Calu3 (cell line): ENCODE measurements at regions not wholly inside any gene's neighbourhood (a gene's known extent, or its start where the extent isn't known, plus 50 kb on each side); places are given as distances from the start of the nearest gene placed in this dataset.
A peak's percentile ranks its signal among the peaks of the same experiment; 100 is the strongest.

Experiments used
- BruUV-seq: library from RNA; stranded (reverse); fragments of 400-500 nt; replicated peaks from 2 replicates; lab custom pipeline; 2021; lab: Mats Ljungman, UMichigan
- CTCF ChIA-PET: fragments of 300-600 bp; sonication (Branson Sonifier 250); formaldehyde crosslinking; loops from one replicate; lab custom pipeline; 2022; ENCODE audit warnings: antibody characterized with exemption; lab: Charles Lee
- DNase-seq: peaks from one replicate; pipeline ENCODE4 v3.0.0; 2022
- H3K27ac Mint-ChIP-seq: one replicate; pipeline ENCODE4 v1.8.0; 2022; ENCODE audit warnings: mixed read lengths; ENCODE audit not compliant: unreplicated experiment
- H3K27me3 Mint-ChIP-seq: one replicate; pipeline ENCODE4 v1.8.0; 2022; ENCODE audit warnings: mixed read lengths; ENCODE audit not compliant: unreplicated experiment
- H3K36me3 Mint-ChIP-seq: one replicate; pipeline ENCODE4 v1.8.0; 2022; ENCODE audit warnings: mild to moderate bottlenecking, moderate library complexity, mixed read lengths; ENCODE audit not compliant: insufficient read depth, unreplicated experiment
- H3K4me1 Mint-ChIP-seq: one replicate; pipeline ENCODE4 v1.8.0; 2022; ENCODE audit warnings: mild to moderate bottlenecking, low read depth, mixed read lengths; ENCODE audit not compliant: unreplicated experiment
- H3K4me3 Mint-ChIP-seq: one replicate; pipeline ENCODE4 v1.8.0; 2022; ENCODE audit warnings: mild to moderate bottlenecking, low read depth, moderate library complexity, mixed read lengths; ENCODE audit not compliant: unreplicated experiment
- H3K9me3 Mint-ChIP-seq: one replicate; pipeline ENCODE4 v1.8.0; 2022; ENCODE audit warnings: low read depth, mixed read lengths; ENCODE audit not compliant: unreplicated experiment
- intact Hi-C: fragments of 100-400 bp; cut with micrococcal nuclease; formaldehyde crosslinking; loops from one replicate; pipeline ENCODE4 v1.10.0; 2022; ENCODE audit not compliant: unreplicated experiment
- TF ChIP-seq, protein P1 (sequence below): fragments of 200-600 bp; IDR thresholded peaks from one replicate; pipeline ENCODE4 v1.8.0; 2022; ENCODE audit warnings: antibody characterized with exemption; ENCODE audit not compliant: unreplicated experiment

- Mint-ChIP-seq H3K36me3 (peaks cover 6% of the 10 kb centered on the region), H3K4me1 (peaks cover 43% of the 10 kb centered on the region), H3K9me3 (no peaks in the 10 kb centered on the region), H3K27me3 (no peaks in the 10 kb centered on the region), H3K27ac (no peak overlapping the region), H3K4me3 (no peak overlapping the region)
- DNase-seq = no peak
- BruUV-seq = no TSS peak
- CTCF ChIA-PET = no interaction called here
- TF ChIP-seq, protein P1, sequence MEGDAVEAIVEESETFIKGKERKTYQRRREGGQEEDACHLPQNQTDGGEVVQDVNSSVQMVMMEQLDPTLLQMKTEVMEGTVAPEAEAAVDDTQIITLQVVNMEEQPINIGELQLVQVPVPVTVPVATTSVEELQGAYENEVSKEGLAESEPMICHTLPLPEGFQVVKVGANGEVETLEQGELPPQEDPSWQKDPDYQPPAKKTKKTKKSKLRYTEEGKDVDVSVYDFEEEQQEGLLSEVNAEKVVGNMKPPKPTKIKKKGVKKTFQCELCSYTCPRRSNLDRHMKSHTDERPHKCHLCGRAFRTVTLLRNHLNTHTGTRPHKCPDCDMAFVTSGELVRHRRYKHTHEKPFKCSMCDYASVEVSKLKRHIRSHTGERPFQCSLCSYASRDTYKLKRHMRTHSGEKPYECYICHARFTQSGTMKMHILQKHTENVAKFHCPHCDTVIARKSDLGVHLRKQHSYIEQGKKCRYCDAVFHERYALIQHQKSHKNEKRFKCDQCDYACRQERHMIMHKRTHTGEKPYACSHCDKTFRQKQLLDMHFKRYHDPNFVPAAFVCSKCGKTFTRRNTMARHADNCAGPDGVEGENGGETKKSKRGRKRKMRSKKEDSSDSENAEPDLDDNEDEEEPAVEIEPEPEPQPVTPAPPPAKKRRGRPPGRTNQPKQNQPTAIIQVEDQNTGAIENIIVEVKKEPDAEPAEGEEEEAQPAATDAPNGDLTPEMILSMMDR = no peak
- intact Hi-C loops = no loop called here
These were observed 251.4 kb upstream of the KLF14 start for GRCh38 chr7:130985361-130985760.

- BruUV-seq = no TSS peak
- Mint-ChIP-seq H3K4me1 (peaks cover 49% of the 10 kb centered on the region), H3K9me3 (no peaks in the 10 kb centered on the region), H3K36me3 (peaks cover 6% of the 10 kb centered on the region), H3K27me3 (no peaks in the 10 kb centered on the region), H3K27ac (peak overlapping the region; percentile 17), H3K4me3 (no peak overlapping the region)
- intact Hi-C loops = no loop called here
- TF ChIP-seq, protein P1 = no peak
- CTCF ChIA-PET = no interaction called here
- no peak for DNase-seq
These were observed 252.3 kb upstream of the KLF14 start for GRCh38 chr7:130986261-130986690.

DNA sequence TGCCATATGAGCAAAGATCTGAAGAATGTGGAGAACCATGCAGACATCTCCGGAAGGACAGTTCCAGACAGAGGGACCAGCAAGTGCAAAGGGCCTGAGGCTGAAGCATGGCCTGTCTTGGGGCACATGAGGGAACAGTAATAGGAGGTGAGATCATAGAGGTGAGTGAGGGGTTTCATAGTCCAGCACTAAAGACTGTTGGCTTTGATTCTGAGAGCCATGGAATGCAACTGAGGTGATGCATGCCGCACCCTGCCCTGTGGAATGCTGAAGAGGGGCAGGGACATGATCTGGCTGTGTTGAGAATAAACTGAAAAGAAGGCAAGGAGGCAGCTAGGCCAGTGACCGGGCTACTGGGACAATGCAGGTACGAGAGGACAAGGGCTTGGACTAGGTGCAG, 253.1 kb upstream of the KLF14 start:
- Mint-ChIP-seq H3K4me1 (peaks cover 49% of the 10 kb centered on the region), H3K27me3 (no peaks in the 10 kb centered on the region), H3K27ac (no peak overlapping the region), H3K4me3 (no peak overlapping the region), H3K9me3 (no peaks in the 10 kb centered on the region), H3K36me3 (peaks cover 6% of the 10 kb centered on the region)
- CTCF ChIA-PET = interaction anchor here (0.6 kb wide), 1 partner anchor 64 kb away, joined by 3 read pairs; no protein-coding TSS in a partner anchor
- no TSS peak for BruUV-seq
- TF ChIP-seq, protein P1 = no peak
- DNase-seq = peak; percentile 52
- intact Hi-C loops = no loop called here

GRCh38 chr7:130988443-130988842, 254.4 kb upstream of the KLF14 start:
- DNase-seq = no peak
- Mint-ChIP-seq H3K27ac (no peak overlapping the region), H3K9me3 (no peaks in the 10 kb centered on the region), H3K4me3 (no peak overlapping the region), H3K4me1 (peaks cover 49% of the 10 kb centered on the region), H3K36me3 (peaks cover 6% of the 10 kb centered on the region), H3K27me3 (no peaks in the 10 kb centered on the region)
- CTCF ChIA-PET = interaction anchor here (0.7 to 1.3 kb wide), 3 partner anchors 8 to 75 kb away, joined by 3 read pairs; no protein-coding TSS in a partner anchor
- intact Hi-C loops = no loop called here
- TF ChIP-seq, protein P1 = no peak
- no TSS peak for BruUV-seq
